NCI-H69 (cell line): ENCODE measurements at regions not wholly inside any gene's neighbourhood (a gene's known extent, or its start where the extent isn't known, plus 50 kb on each side); places are given as distances from the start of the nearest gene placed in this dataset.

Experiments
- DNase-seq: peaks from one replicate; lab custom pipeline; 2025; lab: John Stamatoyannopoulos, UW

DNA sequence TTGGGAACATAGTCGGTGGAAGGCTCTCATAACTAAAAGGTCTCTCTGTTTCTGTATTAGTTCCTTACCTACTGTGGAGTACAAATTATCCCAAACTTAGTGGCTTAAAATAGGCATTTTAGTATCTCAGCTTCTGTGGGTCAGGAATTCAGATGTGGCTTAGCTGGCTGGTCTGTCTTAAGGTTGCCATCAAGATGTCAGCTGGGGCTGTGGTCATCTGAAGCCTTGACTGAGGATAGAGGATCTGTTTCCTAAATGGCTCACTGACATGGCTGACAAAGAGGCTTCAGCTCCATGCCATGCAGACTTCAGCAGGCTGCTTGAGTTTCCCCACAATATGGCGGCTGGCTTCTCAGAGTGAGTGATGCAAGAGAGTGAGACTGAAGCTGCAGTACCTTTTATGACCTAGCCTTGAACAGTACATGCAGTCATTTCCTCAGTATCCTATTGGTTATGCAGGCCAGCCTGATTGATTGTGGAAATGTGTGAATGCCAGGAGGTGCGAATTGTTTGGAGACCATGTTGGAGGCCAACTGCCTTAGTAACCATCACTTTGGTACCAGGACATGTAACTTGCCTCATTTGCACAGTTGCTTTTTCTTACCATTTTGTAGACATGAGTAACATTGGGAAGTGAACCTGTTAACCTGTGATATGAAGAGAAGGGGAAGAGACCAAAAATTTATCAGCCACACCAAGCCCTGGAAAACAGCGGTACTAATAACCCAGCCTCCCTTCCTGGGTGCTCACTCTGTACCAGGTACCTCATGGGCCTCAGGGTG is 152.8 kb upstream of the IER5L start:
- no peak for DNase-seq

DNA sequence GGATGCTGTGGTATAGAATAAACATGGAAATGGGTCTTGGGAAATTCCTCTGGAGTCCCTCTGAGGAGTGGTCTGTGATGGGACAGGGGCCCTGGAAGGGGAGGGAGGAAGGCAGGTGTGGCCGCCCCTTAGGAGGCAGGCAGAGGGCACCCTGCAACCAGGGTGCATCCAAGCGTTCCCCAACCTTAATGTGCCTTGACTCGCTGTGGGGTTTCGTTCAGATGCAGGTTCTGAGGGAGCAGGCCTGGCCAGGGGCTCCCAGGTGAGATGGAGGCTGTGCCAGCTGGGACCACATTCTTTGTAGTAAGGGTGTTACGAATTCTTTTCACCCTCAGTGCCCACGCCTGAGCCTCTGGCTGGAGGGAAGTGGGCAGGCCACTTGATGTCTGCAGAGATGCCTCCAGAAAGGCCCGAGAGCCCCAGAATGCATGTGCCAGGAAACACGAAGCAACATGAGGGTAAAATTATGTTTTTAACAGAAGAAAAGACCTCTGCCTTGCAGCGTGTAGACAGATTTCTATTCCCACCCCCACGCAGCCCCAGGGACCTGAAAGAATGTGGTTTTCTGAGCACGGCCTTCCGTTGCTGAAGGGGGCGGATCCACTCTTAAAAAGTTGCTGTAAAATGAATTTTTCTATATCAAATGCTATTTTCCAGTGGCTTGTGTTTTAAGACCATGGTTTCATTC is 150.4 kb upstream of the IER5L start:
- no peak for DNase-seq

DNA sequence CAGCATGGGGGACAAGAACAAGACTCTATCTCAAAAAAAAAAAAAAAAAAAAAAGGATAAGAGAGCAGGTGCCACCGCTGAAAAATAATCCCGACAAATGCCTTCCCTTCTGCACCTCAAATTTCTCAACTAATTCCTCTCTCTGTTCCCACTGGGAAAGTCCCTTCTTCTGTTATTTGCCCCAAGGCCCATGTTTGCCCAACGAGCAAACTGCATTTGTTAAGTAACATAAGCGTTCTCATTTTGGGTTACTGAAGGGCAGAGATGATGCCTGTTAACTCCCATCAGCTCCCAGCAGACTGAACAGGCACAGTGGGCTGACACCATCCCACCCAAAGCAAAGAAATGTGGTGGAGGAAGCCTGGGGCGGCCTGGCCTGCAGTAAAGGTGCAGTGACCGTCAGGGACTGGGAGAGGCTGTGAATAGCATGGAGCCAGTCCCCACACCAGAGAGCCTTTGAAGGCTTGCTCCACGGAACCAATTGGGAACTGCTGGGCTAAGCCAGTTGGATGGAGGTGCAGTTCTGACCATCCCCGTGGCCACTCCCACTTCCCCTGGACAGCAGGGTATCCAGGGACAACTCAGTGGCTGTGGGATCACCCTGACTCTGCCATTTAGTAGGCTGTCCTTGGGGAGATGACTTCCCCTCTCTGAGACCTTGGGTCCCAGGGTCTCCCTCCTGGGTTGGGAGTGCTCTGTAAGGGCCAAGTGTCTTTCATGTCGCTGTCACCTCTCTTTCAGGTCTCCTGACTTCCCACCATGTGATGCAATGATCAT is 149.7 kb upstream of the IER5L start:
- DNase-seq: no peak

DNA sequence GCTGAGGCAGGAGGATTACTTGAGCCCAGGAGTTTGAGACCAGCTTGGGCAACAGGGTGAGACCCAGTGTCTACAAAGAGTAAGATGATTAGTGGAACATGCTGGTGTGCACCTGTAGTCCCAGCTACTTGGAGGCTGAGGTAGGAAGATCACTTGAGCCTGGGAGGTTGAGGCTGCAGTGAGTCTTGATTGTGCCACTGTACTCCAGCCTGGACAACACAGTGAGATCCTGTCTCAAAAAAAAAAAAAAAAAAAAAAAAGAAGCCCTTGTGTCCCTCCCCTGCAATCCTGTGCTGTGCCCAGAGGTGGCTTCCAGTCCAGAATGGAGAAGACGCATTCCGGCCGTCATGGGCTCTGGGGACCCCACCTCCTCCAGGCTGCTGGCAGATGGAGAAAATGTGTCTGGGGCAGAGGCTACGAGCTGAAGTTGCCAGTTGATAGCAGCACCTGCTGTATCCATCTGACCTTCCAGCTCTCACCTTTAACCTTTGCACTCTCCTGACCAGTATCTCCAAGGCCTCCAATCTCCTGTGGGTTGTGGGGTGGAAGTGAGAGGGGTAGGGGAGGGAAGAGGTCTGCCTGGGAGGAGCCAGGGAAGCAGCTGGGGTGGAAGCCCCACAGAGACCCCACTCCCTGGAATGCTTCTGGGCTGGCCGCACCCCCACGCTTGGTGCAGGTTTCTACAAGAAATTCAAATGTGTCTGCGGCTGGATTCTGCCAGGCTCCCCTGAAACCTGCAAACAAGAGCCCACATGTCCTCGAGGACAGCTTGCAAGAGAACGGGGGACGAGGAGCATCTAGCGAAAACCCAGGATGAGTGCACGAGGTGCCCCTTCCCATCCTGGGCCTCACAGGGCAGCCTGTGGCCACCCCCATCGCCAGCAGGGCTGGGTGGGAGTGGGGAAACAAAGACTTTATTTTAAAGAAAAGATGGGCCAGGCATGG is 148.3 kb upstream of the IER5L start:
- DNase-seq: no peak

DNA sequence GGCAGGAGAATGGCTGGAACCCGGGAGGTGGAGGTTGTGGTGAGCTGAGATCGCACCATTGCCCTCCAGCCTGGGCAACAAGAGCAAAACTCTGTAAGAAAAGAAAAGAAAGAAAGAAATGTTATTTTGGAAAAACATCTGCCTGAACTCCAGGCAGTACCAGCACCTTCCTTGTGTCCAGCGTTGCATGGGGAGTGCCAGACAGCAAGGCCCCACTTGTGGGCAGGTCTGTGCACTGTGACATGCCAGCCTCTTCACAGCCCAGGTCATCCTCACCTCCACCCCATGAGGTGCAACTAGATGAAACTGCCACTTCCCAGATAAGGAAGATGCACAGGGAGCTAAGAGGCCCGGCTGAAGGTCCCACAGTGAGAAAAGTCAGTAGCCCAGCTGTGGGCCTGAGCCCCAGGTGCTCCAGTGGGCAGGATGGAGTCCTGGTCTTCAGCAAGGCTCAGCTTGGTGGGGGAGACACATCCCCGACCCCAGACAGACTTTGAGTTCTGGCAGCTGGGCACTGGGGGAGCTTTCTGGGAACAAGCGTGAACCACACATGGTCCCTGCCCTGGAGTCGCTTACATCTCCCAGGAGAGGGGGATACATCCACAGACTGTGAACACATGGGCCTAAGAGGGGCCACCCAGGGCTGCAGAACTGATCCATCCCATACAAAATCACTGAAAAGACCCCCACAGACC is 146.9 kb upstream of the IER5L start:
- DNase-seq: no peak

DNA sequence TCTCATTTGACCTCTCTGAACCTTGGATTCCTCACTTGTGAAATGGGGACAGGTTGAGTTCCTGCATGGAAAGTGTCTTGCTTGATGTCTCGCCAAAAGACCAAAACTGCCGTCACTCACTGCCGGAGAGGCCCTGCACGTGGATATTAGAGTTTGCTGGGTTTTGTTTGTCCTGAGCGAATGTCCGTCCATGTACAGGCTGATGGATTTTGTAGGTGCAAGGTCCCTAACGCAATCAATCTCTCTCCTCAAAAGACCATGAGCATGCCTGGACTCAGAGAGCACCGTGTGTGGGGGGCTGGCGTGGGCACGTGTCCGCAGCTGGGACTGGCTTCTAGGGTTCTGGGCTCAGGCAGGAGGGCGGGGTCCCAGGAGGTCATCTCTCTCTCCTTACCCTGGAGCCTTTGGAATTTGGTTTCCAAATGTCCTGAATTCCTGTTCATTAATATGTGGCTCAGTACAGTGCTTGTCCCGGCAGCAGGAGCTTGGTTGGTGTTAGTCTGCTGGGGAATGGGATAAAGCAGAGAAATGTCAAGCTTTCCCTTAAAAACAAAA is 146.0 kb upstream of the IER5L start:
- DNase-seq: no peak

DNA sequence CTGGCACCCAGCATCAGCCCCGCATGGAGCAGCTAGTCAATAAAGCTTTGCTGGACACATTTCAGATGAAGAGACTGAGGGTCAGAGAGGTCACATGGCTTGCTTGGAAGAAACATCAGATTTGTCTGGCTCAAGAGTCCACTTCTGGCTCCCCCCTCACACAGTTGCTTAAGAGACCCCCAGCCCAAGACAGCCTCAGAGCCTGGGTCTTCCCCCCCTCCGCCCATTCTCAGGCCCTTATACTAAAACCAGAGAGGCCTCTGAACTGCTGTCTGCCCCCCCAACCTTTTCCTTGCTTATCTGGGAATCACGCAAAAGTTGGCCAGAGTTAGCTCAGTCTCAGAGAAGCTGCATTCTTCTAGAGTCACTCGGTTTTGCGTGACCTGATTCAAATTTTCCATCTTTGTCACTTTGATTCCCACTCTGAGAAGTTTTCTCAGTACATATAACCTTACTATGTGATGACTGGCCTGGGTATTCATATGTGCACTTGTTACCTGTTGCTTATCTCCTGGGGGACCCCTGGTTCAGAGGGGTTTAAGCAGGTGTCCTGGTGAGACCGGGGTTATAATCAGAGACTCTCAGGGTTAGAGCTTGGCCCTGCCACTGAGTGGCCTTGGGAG is 145.4 kb upstream of the IER5L start:
- DNase-seq: no peak

DNA sequence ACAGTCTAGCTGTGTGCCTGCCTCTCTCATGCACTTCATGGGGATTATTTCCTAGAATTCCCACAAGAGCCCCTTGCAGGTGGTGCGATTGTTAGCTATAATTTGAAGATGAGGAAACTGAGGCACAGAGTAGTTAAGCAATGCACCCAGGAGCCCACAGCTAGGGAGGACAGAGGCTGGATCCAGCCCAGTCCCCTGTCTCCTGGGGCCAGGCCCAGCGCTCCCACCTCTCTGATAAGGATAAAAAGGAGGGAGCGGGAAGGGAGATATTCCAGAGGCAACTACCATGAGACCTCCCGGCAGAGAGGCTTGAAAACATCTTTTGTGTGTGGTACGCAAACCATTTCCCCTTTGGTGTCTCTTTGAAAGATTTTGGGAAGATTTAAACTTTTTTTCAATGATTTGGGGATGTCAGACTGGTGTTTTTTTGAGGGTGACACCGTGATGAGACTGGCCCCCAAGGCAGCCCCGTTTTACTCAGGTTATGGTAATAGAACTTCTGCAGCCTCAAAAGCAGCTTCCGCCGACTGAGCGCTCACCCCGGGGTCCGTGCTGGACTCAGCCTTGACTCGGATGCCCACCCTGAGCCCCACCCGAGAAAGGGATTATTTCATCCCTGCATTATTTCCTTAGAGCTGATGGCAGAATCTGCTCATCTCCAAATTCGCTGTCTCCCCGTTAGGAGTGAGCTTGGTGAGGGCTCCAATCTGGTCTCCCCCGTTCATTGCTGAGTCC is 144.7 kb upstream of the IER5L start:
- no peak for DNase-seq

DNA sequence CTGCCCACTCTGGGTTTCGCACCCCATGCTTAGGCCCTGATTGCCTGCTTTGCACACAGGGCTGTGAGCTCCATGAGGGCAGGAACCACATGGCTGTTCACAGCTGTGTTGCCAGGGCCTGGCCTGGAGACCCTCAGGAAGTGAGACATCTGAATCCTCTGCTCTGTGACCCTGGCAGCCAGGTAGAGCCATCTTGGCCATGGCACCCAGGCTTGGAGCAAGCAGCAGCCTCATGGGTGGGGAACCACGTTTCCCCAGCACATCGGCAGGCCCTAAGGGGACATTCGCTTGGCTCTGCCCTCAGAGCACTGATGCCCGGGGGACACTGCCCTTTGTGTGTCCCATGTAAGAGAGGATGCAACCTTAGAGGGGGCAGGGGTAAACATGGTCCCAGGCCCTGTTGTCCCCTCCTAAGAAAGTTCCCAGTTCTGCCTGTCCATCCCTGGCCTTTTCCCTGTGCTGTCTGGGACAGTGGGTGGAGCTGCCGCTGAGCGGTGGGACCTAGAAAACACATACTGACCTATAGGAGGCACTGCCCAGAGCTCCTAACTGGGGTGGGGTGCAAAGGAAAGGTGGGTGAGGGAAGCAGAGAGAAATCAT is 144.1 kb upstream of the IER5L start:
- no peak for DNase-seq

DNA sequence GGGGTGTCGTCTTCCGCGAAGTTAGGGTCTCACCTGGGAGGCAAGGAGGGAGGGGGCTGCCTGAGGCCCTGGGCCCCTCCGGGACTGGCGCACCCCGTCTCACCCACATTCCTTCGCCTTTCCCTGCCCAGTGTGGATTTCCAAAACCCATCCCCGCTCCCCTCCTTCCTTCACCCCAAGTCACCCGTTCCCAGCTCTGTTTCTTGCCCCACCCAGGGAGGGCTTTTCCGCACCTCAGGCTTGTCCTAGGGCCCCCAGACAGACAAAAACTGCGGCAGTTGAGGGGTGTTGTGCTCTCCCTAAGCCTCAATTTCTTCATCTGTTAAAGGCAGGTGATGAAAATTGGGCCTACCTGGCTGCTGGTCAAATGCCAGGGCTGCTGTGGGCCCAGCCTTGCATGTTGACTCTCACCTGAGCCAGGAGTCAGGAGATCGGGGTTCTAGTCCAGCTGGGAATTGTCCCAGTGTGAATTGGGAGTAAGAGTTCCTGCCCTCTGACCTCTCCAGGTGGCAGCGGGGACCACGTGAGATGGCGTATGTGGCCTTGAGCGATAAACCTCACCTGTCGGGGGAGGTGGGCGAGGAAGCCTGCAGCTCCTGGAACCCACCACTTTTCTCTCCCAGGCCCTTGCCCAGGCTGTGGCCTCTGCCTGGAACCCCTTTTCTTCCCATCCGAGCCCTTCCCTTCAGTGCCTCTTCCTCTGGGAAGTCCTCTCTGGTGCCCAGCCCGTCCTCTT is 143.4 kb upstream of the IER5L start:
- DNase-seq: no peak

DNA sequence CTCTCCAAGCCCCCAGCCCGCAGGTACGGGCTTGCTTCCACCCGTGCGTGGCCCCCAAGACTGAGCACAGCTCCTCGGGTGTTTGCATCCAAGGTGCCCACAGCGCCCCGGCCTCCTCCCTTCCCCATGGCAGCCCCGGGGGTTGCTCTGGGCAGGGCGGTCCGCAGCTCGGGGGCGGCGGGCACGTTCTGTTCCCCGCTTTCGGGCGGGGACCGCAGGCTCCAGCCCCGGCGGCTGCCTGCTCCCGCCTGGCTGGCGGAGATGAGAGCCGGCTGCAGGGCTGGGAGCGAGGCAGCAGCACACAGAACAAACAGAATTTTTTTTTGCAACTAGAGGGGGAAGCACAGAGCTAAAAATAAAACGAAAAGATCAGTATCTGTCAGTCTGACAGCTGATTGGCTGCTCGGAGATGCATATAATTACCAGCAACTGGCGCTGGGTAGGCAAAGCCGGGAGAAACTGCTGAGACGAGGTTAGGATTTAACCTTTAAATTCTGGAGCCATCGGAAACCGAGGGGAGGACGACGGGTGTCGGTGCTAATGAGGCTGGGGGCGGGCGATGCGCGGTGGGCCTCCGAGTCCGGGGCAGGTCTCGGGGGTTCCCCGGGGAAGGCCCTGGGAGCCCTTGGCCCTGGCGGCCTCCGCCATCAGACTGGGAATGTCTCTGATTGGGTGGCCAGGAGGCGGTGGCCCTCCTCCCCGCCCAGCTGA is 142.7 kb upstream of the IER5L start:
- DNase-seq: peak; percentile 80

DNA sequence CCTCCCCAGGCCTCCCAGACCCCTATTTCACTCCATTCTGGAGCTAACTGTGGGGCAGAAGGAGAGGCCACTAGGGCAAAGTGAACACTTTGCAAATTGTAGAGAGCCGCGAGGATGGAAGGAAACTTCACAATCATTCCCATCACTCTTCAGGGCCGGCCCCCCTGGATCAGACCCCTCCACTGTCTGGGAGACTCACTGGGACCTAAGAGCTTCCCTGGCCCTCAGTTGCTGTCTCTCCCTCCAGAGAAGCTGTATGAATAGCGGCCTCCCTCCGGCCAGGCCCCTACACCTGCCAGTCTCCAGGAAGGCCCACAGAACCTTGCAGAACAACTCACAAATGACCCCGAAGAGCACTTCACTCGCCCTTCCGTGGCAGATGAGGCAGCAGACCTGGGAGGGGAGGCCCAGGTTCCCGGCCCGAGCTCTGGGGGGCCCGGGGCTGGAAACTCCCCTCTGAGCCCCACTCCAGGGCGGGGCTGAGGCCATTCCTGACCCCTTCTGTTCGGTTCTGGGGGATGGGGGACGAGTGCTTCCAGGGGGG is 141.9 kb upstream of the IER5L start:
- DNase-seq: no peak

DNA sequence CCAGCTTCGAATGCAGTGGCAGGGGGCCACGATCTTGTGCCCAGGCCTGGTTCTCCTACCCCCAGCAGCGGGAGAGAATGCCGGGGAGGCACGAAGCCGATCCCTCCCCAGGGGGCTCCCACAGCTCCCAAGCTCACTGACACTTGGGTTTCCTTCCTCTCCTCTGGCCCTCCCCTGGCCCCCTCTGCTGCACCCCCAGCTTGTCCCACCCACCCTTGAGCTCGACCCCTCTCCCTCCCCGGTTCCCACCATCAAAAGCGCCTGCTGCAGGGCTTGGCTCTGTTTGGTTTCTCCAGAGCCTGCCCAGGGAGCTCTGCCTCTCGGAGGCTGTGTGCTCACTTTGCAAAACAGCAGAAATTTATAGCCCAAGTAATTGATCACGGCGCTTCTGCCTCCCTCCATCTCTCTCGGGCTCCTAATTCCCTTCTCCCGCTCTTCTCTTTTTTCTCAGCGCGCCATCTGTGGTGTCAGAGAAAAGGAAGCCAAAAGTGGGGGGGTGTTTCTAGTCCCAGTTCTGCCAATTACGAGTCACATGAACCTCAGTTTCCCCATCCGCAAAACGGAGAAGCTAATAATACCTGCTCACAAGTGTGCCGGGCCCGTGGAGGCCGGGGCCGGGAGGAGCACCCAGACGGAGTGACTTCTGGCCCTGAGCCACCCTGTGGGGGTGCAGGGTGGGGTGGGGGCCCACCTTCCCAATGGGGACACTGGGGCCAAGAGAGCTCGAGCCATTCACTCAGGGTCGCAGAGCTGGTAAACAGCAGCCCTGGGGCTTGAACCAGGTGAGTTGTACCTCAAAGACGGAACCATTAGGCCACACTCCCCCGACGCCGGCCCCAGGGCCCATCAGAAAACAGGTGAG is 141.2 kb upstream of the IER5L start:
- no peak for DNase-seq

DNA sequence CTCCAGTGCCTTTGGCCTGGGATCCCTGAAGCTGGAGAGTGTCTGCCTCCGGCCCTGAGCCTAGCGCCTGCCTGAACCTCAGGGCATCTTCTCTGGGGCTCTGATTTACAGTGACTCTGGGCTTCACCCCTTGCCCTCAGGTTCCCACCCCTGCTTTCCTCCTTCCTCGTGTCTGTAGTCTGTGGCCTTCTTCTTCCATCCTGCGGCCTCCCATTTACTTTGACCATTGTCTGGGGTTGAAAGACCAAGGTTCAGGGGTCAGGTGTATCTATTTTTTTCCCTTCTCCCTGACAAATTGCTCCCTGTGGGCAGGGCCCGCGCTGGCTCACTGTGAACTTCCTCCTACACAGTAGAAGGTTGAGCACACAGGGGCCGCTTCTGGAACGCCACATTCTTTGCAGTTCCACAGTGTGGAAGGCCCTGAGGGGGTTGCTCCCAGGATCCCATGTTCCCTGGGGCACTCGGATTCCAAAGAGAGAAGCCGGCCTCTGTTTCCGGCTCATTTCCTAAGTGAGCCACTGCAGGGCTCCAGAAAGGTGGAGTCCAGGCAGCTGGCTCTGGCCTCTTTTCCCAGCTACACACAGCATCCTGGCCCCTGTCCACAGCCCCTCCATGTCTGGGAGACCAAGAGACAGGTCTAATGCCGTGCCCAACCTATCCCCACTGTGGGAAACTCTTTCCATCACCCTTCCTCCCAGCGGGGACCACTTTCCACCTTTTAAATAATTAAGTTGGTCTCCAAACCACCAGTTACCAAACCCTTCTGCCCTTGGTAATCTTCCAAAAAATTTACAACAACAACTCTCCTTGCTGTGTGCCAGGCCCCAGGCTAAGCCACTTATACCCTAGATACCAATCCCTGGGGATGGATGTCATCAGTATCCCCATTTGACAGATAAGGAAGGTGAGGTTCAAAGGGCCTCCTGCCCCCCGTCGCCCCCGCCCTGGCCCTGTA is 140.3 kb upstream of the IER5L start:
- DNase-seq: peak; percentile 51

DNA sequence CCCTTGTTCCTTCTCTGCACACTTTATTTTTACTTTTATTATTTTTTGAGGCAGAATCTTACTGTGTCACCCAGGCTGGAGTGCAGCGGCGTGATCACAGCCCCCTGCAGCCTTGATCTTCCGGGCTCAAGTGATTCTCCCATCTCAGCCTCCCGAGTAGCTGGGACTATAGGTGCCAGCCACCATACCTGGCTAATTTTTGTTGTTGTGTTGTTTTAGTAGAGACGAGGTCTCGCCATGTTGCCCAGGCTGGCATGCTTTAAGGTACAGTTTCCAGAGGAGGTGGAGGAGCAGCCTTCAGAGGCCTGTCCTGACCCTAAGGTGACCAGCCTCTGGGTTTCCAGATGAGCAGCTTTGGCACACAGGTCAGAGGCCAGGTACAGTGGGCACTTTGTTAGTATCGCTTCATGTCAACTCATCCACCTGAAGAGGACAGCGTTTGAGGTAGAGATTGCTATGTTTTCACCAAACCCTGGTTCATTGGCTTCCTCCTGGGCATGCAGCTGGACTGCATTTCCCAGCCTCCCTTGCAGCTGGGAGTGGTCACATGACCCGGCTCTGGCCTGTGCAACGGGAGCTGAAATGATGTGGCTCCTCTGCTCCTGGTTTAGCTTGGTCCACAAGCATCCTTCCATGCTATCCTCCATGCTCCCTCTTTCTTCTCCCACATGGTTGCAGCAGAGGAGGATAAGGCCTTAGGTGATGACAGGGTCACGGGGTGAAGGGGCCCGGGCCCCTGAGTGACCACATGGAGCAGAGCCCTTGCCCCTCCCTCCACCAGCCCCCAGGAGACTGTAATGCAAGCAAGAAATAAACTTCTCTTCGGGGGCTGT is 139.3 kb upstream of the IER5L start:
- no peak for DNase-seq
